ENCODE measurements at regions not wholly inside any gene's neighbourhood (a gene's known extent, or its start where the extent isn't known, plus 50 kb on each side); places are given as distances from the start of the nearest gene placed in this dataset.

DNA sequence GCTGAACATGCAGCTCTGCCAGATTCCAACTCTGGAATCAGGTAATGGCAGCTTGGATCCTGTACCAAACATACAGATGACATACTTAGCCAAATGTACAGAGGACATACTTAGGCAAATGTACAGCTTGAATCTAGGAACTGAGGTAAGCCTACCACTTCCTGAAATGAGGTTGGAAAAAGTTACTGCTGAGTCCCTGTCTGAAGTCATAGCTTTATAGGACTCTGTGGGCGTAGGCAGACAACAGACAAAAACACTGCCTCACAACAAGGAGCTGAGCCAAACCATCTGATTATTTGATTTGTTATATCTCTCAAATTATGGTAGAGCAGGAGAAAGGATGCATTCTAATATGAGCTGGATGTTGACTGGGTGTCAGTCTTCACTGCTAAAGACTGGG, 290.2 kb upstream of the TCF4 start:
- Histone ChIP-seq H2BK15ac (ENCODE audit: low read depth, low read length) (no peak overlapping the region), H4K20me1 (ENCODE audit: control insufficient read depth, insufficient read depth, insufficient read length) (no peaks in the 10 kb centered on the region), H3K4me2 (ENCODE audit: insufficient read depth, insufficient read length, low read length) (no peak overlapping the region), H3K79me2 (ENCODE audit: insufficient read depth, low read length) (no peaks in the 10 kb centered on the region), H3K79me1 (ENCODE audit: insufficient read depth, low read depth, low read length, poor library complexity, severe bottlenecking) (no peaks in the 10 kb centered on the region), H2AK5ac (ENCODE audit: insufficient read length, low read length) (no peak overlapping the region), H3K4me1 (ENCODE audit: insufficient read depth, low read length) (no peaks in the 10 kb centered on the region), H2BK12ac (ENCODE audit: insufficient read length, low read depth, low read length) (no peak overlapping the region), H3K9ac (ENCODE audit: extremely low read depth, insufficient read length, low read length) (no peak overlapping the region), H2BK5ac (ENCODE audit: insufficient read length, low read length) (no peak overlapping the region), H4K8ac (replicated peaks; ENCODE audit: insufficient read length, low read depth, low read length) (no peak overlapping the region), H4K5ac (ENCODE audit: insufficient read length, low read depth, low read length) (no peak overlapping the region), H3K56ac (ENCODE audit: insufficient read length, low read depth, low read length) (no peak overlapping the region), H3K27me3 (ENCODE audit: insufficient read depth, low read length) (no peaks in the 10 kb centered on the region), H3K9me3 (ENCODE audit: control insufficient read depth, low read depth, low read length) (no peaks in the 10 kb centered on the region), H3K27ac (ENCODE audit: insufficient read length, low read depth, low read length) (no peak overlapping the region), H3K14ac (ENCODE audit: insufficient read depth, low read length) (no peak overlapping the region), H3K18ac (ENCODE audit: insufficient read length, low read depth, low read length) (no peak overlapping the region), H3T11ph (ENCODE audit: low read length) (no peak overlapping the region), H4K91ac (ENCODE audit: insufficient read length, low read depth, low read length) (no peak overlapping the region), H3K23me2 (ENCODE audit: insufficient read length, low read depth, low read length, poor library complexity, severe bottlenecking) (no peaks in the 10 kb centered on the region), H2BK120ac (ENCODE audit: low read depth, low read length, poor library complexity, severe bottlenecking) (no peak overlapping the region), H2BK20ac (ENCODE audit: low read depth, low read length, poor library complexity, severe bottlenecking) (no peak overlapping the region), H3K4ac (ENCODE audit: low read depth, low read length) (no peak overlapping the region), H3K23ac (ENCODE audit: insufficient read length, low read depth, low read length) (no peak overlapping the region), H2AFZ (ENCODE audit: low read length) (no peak overlapping the region)
- Mint-ChIP-seq H3K36me3 (ENCODE audit: insufficient read depth in 1 of 3, low read depth in 3 of 3) (no peaks in the 10 kb centered on the region), H3K4me1 (peaks cover 8 to 28% of the 10 kb centered on the region in 2 experiments), H3K27me3 (ENCODE audit: low read depth) (no peaks in the 10 kb centered on the region), H3K27ac (peak overlapping the region in 2 of 3 experiments; percentile 43 to 72; a peak in 1 of 7 replicates), H3K4me3 (no peak overlapping the region), H3K9me3 (no peaks in the 10 kb centered on the region)
- no CpG with 5 or more reads among the region's 1 CpG for WGBS (ENCODE audit: extremely low coverage, insufficient read length, low lambda C conversion rate)
- TF ChIP-seq CTCF (conservative IDR thresholded peaks at IDR 0.05) = no peak
- no peak for DNase-seq
